IMR-90 (cell line): ENCODE measurements at regions not wholly inside any gene's neighbourhood (a gene's known extent, or its start where the extent isn't known, plus 50 kb on each side); places are given as distances from the start of the nearest gene placed in this dataset.

Experiments used
- ATAC-seq: fragments of 200-7000 bp; cut with Tn5 transposase; 2 replicates; pipeline ENCODE4 v1.9.1; 2020; ENCODE audit warnings: low read depth, mild to moderate bottlenecking, moderate library complexity
- BruUV-seq: library from RNA; stranded (reverse); fragments of 400-500 nt; replicated peaks from 2 replicates; lab custom pipeline; 2021; lab: Mats Ljungman, UMichigan
- CTCF ChIA-PET: fragments of 300-600 bp; formaldehyde crosslinking; extraction: SDS; loops from one replicate; lab custom pipeline; 2021; ENCODE audit warnings: antibody characterized with exemption; lab: Yijun Ruan, JAX
- POLR2A ChIA-PET: fragments of 300-600 bp; sonication (Branson Sonifier 250); formaldehyde crosslinking; loops from one replicate; lab custom pipeline; 2022; ENCODE audit warnings: antibody characterized with exemption; ENCODE audit not compliant: unreplicated experiment; lab: Charles Lee
- DNase-seq: peaks from one replicate; pipeline ENCODE4 v3.0.0; 2013
- H2AFZ ChIP-seq: replicated peaks from 2 replicates; pipeline ENCODE3; 2013; ENCODE audit warnings: low read length, mild to moderate bottlenecking; ENCODE audit not compliant: poor library complexity
- H2AK5ac ChIP-seq: 2 replicates; pipeline ENCODE4 v1.6.1; 2013; ENCODE audit warnings: low read depth, low read length, inconsistent platforms
- H2AK9ac ChIP-seq: replicated peaks from 2 replicates; pipeline ENCODE3; 2013; ENCODE audit warnings: mild to moderate bottlenecking, low read depth, low read length, moderate library complexity; ENCODE audit not compliant: poor library complexity
- H2BK120ac ChIP-seq: 2 replicates; pipeline ENCODE4 v1.6.1; 2013; ENCODE audit warnings: low read depth, low read length, inconsistent platforms
- H2BK15ac ChIP-seq: 3 replicates; pipeline ENCODE4 v1.6.1; 2013; ENCODE audit warnings: low read depth, low read length, inconsistent platforms
- H2BK20ac ChIP-seq: 2 replicates; pipeline ENCODE4 v1.6.1; 2013; ENCODE audit warnings: low read depth, mild to moderate bottlenecking, inconsistent platforms, low read length, moderate library complexity
- H2BK5ac ChIP-seq: 2 replicates; pipeline ENCODE4 v1.6.1; 2013; ENCODE audit warnings: mild to moderate bottlenecking, low read depth, low read length, inconsistent platforms; ENCODE audit not compliant: poor library complexity, severe bottlenecking
- H3K14ac ChIP-seq: replicated peaks from 2 replicates; pipeline ENCODE4 v1.6.1; 2013; ENCODE audit warnings: low read depth, low read length, inconsistent platforms
- H3K18ac ChIP-seq: 2 replicates; pipeline ENCODE4 v1.6.1; 2013; ENCODE audit warnings: low read depth, low read length, control low read depth
- H3K23ac ChIP-seq: 2 replicates; pipeline ENCODE4 v1.6.1; 2013; ENCODE audit warnings: low read depth, low read length, inconsistent platforms
- H3K27ac ChIP-seq: 2 replicates; pipeline ENCODE4 v1.5.1; 2013; ENCODE audit warnings: mild to moderate bottlenecking, control low read depth, low read length; ENCODE audit not compliant: insufficient read depth
- H3K27me3 ChIP-seq: 2 replicates; pipeline ENCODE4 v1.6.1; 2013; ENCODE audit warnings: low read length; ENCODE audit not compliant: control insufficient read depth, insufficient read depth
- H3K36me3 ChIP-seq: 2 replicates; pipeline ENCODE4 v1.6.1; 2013; ENCODE audit warnings: low read length, mixed read lengths; ENCODE audit not compliant: control insufficient read depth, insufficient read depth
- H3K4ac ChIP-seq: 2 replicates; pipeline ENCODE4 v1.6.1; 2013; ENCODE audit warnings: low read depth, low read length, inconsistent platforms
- H3K4me1 ChIP-seq: 2 replicates; pipeline ENCODE4 v1.6.1; 2013; ENCODE audit warnings: low read length, mixed read lengths; ENCODE audit not compliant: control insufficient read depth, insufficient read depth
- H3K4me2 ChIP-seq: 2 replicates; pipeline ENCODE4 v1.6.1; 2013; ENCODE audit warnings: low read depth, mild to moderate bottlenecking, control low read depth, low read length, moderate library complexity
- H3K4me3 ChIP-seq: 2 replicates; pipeline ENCODE4 v1.5.1; 2013; ENCODE audit warnings: low read depth, mild to moderate bottlenecking, control low read depth, low read length, moderate library complexity; ENCODE audit not compliant: insufficient read depth
- H3K56ac ChIP-seq: 2 replicates; pipeline ENCODE4 v1.6.1; 2013; ENCODE audit warnings: low read length, inconsistent platforms; ENCODE audit not compliant: insufficient read depth; ENCODE audit errors: extremely low read depth
- H3K79me1 ChIP-seq, 2 experiments: 2 replicates each; pipeline ENCODE4 v1.6.1; 2013; ENCODE audit warnings: low read length in 2 of 2, inconsistent platforms in 1 of 2, low read depth in 1 of 2
- H3K9ac ChIP-seq: 2 replicates; pipeline ENCODE4 v1.6.1; 2013; ENCODE audit warnings: low read depth, low read length, control low read depth
- H3K9me1 ChIP-seq: 2 replicates; pipeline ENCODE4 v1.6.1; 2013; ENCODE audit warnings: low read length, inconsistent platforms; ENCODE audit not compliant: insufficient read depth
- H3K9me3 ChIP-seq: 2 replicates; pipeline ENCODE4 v1.6.1; 2013; ENCODE audit warnings: low read length; ENCODE audit not compliant: control insufficient read depth, insufficient read depth
- H4K20me1 ChIP-seq: 2 replicates; pipeline ENCODE4 v1.6.1; 2013; ENCODE audit warnings: low read length, inconsistent platforms; ENCODE audit not compliant: insufficient read depth
- H4K5ac ChIP-seq: 2 replicates; pipeline ENCODE4 v1.6.1; 2013; ENCODE audit warnings: mild to moderate bottlenecking, low read depth, low read length, control low read depth
- H4K8ac ChIP-seq, 2 experiments: 2 replicates each; pipeline ENCODE4 v1.6.1; 2013; ENCODE audit warnings: low read depth in 2 of 2, low read length in 2 of 2, control low read depth in 1 of 2, inconsistent platforms in 1 of 2
- H4K91ac ChIP-seq: 2 replicates; pipeline ENCODE4 v1.6.1; 2013; ENCODE audit warnings: low read depth, low read length, inconsistent platforms; ENCODE audit not compliant: insufficient read depth
- BHLHE40 ChIP-seq: fragments of 150-350 bp; IDR thresholded peaks from 2 replicates; pipeline ENCODE4 v1.6.1; 2016; ENCODE audit warnings: mild to moderate bottlenecking, low read depth, low read length
- CHD1 ChIP-seq: IDR thresholded peaks from 2 replicates; pipeline ENCODE4 v1.6.1; 2012; ENCODE audit warnings: low read depth, low read length, improper control_type of control experiment
- MXI1 ChIP-seq: IDR thresholded peaks from 2 replicates; pipeline ENCODE4 v1.6.1; 2012; ENCODE audit warnings: low read depth, mild to moderate bottlenecking, low read length, moderate library complexity, borderline replicate concordance
- RAD21 ChIP-seq: IDR thresholded peaks from 2 replicates; pipeline ENCODE4 v1.6.1; 2012; ENCODE audit warnings: low read length, improper control_type of control experiment
- RCOR1 ChIP-seq: IDR thresholded peaks from 2 replicates; pipeline ENCODE4 v1.6.1; 2012; ENCODE audit warnings: mild to moderate bottlenecking, low read length, improper control_type of control experiment; ENCODE audit not compliant: insufficient replicate concordance
- RFX5 ChIP-seq: IDR thresholded peaks from 2 replicates; pipeline ENCODE4 v1.8.0; 2012; ENCODE audit warnings: low read depth, mild to moderate bottlenecking, low read length, moderate library complexity
- SMC3 ChIP-seq: fragments of 150-350 bp; IDR thresholded peaks from 2 replicates; pipeline ENCODE4 v1.6.1; 2016; ENCODE audit warnings: low read depth, mild to moderate bottlenecking, antibody characterized with exemption, low read length, moderate library complexity
- WGBS, 2 experiments: methylation state at CpG; one replicate each; pipeline versions ENCODE4 v1.1.5 to v1.1.7; 2013; ENCODE audit warnings: missing lambda C conversion rate in 2 of 2; ENCODE audit not compliant: insufficient read length in 1 of 2; ENCODE audit errors: extremely low coverage in 2 of 2; 5-methylcytosine and 5-hydroxymethylcytosine counted together
- dilution Hi-C: fragments of 300-500 bp; cut with HindIII; formaldehyde crosslinking; loops from one replicate; pipeline ENCODE4 v1.14.3; 2018; ENCODE audit warnings: low sequenced_read_pairs; ENCODE audit not compliant: unreplicated experiment
- in situ Hi-C: fragments of 300-500 bp; cut with MboI; formaldehyde crosslinking; loops from 3 replicates; pipeline ENCODE4 v1.14.3; 2019; ENCODE audit warnings: low sequenced_read_pairs, inconsistent platforms, mixed read lengths
- intact Hi-C: fragments of 100-400 bp; cut with micrococcal nuclease; formaldehyde crosslinking; loops from 2 replicates; pipeline ENCODE4 v1.10.0; 2022
- TF ChIP-seq, protein P1 (sequence below): conservative IDR thresholded peaks from 2 replicates; pipeline ENCODE4 v1.5.1; 2012; ENCODE audit warnings: mild to moderate bottlenecking, low read depth, low read length, improper control_type of control experiment

DNA sequence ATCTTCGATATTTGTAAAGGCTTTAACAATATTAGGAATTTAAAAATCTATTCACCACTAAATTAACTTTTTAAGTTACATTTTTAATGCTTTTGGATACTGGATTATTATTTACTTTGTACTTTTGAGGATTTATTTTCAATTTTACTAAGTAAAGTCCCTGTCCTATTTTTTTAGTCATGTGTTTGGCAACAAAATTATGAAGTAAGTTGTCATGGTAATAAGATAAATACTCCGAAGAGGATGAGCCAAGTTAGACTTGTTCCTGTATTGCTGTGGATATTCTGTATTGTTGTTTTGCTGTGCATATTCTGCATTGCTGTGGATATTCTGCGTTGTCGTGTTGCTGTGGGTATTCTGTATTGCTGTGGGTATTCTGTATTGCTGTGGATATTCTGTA, 210.1 kb downstream of the MTRR start:
- intact Hi-C loops, result no loop called here
- WGBS, 2 experiments, result no CpG with 5 or more reads among the region's 4 CpGs
- BruUV-seq, result no TSS peak

More for the DNA sequence above, 210.1 kb downstream of the MTRR start:
- no peak overlapping the region for H4K91ac ChIP-seq
- H3K14ac ChIP-seq, result no peak overlapping the region
- H2BK20ac ChIP-seq, result no peak overlapping the region
- H3K27ac ChIP-seq, result no peak overlapping the region
- H3K56ac ChIP-seq, result no peak overlapping the region
- H3K23ac ChIP-seq, result no peak overlapping the region
- H2AK9ac ChIP-seq, result no peak overlapping the region
- no peaks in the 10 kb centered on the region for H3K4me1 ChIP-seq
- no peaks in the 10 kb centered on the region for H3K79me1 ChIP-seq
- ChIA-PET CTCF (no interaction called here), POLR2A (no interaction called here)
- H3K18ac ChIP-seq, result no peak overlapping the region
- no peak overlapping the region for H2BK5ac ChIP-seq
- no peak overlapping the region for H2BK120ac ChIP-seq
- no peaks in the 10 kb centered on the region for H4K20me1 ChIP-seq
- no peaks in the 10 kb centered on the region for H3K27me3 ChIP-seq
- no peak for TF ChIP-seq CHD1
- no peak for TF ChIP-seq MXI1
- no peak for TF ChIP-seq RAD21
- TF ChIP-seq, protein P1, sequence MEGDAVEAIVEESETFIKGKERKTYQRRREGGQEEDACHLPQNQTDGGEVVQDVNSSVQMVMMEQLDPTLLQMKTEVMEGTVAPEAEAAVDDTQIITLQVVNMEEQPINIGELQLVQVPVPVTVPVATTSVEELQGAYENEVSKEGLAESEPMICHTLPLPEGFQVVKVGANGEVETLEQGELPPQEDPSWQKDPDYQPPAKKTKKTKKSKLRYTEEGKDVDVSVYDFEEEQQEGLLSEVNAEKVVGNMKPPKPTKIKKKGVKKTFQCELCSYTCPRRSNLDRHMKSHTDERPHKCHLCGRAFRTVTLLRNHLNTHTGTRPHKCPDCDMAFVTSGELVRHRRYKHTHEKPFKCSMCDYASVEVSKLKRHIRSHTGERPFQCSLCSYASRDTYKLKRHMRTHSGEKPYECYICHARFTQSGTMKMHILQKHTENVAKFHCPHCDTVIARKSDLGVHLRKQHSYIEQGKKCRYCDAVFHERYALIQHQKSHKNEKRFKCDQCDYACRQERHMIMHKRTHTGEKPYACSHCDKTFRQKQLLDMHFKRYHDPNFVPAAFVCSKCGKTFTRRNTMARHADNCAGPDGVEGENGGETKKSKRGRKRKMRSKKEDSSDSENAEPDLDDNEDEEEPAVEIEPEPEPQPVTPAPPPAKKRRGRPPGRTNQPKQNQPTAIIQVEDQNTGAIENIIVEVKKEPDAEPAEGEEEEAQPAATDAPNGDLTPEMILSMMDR, result no peak
- no peak for TF ChIP-seq RCOR1
- TF ChIP-seq BHLHE40, result no peak
- no peak for TF ChIP-seq RFX5
- TF ChIP-seq SMC3, result no peak
- no peak overlapping the region for H2AK5ac ChIP-seq
- no peak overlapping the region for H4K8ac ChIP-seq
- no peak overlapping the region for H3K4me2 ChIP-seq
- H2AFZ ChIP-seq, result no peak overlapping the region
- dilution Hi-C loops, result no loop called here
- H3K4ac ChIP-seq, result no peak overlapping the region
- in situ Hi-C loops, result no loop called here
- no peak overlapping the region for H2BK15ac ChIP-seq
- H3K4me3 ChIP-seq, result no peak overlapping the region
- ATAC-seq, result no peak
- H4K5ac ChIP-seq, result no peak overlapping the region
- no peaks in the 10 kb centered on the region for H3K9me1 ChIP-seq
- H3K36me3 ChIP-seq, result no peaks in the 10 kb centered on the region
- no peaks in the 10 kb centered on the region for H3K9me3 ChIP-seq
- no peak overlapping the region for H3K9ac ChIP-seq
- DNase-seq, result no peak
